Occipital lobe (tissue), 1 donor: ENCODE measurements at regions not wholly inside any gene's neighbourhood (a gene's known extent, or its start where the extent isn't known, plus 50 kb on each side); places are given as distances from the start of the nearest gene placed in this dataset.
"Not testable (repeated sequence)": the region's sequence is repeated elsewhere in the genome, so short reads cannot be mapped to it uniquely, and the experiment has no call there.

Experiments used
- DNase-seq: peaks from one replicate; lab custom pipeline; 2025; lab: John Stamatoyannopoulos, UW

GRCh38 chr7:119984247-119984646 is 288.7 kb upstream of the KCND2 start:
- no peak for DNase-seq

- DNase-seq: no peak
These were observed 284.6 kb upstream of the KCND2 start for GRCh38 chr7:119988401-119988800.

DNA sequence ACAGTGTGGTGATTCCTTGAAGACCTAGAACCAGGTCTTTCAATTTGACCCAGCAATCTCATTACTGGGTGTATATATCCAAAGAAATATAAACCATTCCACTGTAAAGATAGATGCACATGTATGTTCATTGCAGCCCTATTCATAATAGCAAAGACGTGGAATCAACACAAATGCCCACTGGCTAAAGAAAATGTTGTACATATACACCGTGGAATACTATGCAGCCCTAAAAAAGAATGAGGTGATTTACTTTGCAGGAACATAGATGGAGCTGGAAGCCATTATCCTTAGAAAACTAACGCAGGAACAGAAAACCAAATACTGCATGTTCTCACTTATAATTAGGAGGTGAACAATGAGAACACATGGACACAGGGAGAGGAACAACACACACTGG is 278.0 kb upstream of the KCND2 start:
- no peak for DNase-seq

DNA sequence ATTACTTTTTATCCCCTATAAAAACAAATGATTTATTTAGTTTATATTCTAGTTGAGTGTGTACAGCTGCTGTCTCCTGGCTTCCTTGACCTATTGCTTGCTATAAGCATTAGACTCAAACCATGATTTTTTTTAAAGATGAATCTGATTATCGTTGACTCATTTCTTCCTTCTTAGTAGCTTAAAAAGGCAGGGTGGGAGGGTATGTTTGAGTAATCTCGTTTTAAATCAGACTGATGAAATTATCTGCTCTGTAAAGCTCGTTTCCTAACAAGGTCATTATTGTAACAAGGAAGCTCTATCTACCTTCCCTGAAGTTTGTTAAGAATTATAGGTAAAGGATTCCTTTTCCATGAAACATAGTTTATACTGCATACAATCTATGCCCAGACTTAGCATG is 276.3 kb upstream of the KCND2 start:
- DNase-seq: no peak

DNA sequence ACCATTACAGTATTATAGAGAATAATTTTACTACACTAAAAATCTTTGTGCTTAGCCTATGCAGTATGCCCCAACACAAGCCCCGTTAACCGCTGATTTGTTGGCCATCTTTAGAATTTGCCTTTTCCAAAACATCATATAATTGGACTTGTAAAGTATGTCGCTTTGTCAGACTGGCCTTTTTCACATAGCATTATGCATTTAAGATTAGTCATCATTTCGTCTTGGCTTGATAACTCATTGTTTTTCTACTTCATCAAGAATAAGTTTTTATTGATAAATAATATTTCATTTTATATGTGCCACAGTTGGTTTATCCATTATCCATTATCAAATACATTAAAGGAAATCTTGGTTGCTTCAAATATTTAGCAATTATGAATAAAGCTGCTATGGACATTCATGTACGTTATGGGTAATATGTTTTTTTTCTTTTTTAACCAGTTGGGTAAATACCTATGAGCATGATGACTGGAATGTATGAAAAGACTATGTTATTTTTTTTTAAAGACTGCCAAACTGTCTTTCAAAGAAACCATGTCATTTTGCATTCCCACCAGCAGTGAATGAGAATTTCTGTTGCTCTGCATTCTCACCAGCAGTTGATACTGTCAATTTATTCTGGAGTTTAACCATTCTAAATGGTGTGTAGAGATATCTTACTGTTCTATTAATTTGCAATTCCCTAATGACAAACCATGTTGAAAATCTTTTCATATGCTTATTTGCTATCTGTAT is 273.1 kb upstream of the KCND2 start:
- DNase-seq: no peak

- no peak for DNase-seq
These were observed 267.3 kb upstream of the KCND2 start for GRCh38 chr7:120005720-120006119.

DNA sequence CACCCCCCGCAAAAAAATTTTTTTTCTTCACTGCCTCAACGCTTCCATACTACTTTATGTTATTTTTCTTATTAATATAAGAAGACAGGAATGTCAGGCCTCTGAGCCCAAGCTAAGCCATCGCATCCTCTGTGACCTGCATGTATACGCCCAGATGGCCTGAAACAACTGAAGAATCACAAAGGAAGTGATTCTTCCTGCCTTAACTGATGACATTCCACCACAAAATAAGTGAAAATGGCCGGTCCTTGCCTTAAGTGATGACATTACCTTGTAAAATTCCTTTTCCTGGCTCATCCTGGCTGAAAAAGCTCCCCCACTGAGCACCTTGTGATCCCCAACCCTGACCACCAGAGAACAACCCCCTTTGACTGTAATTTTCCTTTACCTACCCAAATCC is 258.7 kb upstream of the KCND2 start:
- DNase-seq: not testable (repeated sequence)

DNA sequence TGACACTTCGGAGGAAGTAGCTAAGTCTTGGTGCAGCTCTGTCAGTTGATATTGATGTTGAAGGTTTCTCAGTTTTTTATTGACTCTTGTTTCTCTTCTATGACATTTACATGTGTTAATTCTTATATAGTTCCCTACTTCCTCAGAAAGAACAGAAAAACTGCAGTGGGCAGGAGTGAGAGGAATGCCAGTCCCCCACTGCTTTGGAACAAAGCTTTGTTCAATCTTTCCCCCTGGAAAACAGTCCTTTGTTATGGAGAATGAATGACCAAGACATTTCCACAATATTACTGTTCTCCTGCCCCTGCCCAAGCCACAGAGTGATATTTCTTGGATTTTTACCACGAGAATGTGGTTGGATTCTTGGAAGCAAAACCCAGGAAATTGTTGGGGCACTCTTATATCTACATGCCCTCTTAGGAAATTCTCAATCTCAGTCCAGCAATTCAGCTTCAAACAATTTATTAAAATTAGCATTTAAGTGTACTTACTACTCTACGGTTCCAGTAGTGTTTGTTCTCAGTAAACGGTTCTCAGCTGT is 258.0 kb upstream of the KCND2 start:
- DNase-seq: no peak

GRCh38 chr7:120021085-120021484 is 251.9 kb upstream of the KCND2 start:
- DNase-seq: no peak

DNA sequence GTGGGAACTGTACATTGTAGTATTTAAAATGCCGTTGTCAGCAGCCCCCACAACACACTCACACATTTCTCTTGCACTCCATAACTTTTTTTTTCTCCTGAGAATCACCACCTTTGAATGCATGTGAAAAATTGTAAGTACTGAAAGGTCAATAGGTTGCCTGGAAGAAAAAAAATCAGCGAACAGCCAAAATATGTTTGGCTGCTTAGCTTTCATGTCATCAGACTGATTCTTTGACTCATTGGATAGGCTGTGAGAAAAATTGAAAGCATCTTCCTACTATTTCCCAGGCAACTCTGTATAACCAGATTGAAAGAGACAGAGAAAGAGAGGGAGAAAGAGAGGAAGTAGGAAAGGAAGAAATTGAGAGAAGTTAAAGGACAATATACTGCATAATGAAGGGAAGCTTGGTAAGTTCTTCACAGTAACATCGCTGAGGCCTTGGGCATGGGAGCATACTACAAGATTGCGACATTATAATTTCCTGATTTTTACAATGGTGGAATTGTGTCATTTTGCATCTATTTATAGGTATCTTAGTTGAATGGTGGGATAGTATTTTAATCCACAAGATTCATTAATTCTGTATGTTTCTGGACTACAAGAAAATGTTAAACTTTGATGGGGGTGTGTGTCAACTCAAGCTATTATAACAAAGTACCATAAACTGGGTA is 249.3 kb upstream of the KCND2 start:
- DNase-seq: no peak

- no peak for DNase-seq
These were observed 244.3 kb upstream of the KCND2 start for GRCh38 chr7:120028636-120029035.

DNA sequence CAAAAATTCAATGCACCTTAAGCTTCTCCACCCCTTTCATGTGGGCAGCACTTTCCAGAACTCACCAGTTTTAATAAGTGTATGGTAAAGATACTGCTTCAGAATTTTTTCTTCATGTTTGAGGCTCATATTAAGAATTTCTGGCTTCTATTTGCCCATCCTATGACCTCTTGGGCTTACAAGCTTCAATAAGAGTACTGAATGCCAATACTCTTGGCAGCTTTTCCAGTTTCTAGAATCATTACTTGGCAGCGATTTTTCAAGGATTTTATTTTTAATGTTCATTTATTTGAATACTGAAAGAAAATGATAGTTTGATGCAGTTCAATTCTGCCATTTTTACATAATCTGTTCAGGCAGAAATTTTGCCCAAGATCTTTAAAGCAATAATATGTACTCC is 242.1 kb upstream of the KCND2 start:
- DNase-seq: no peak

GRCh38 chr7:120033114-120033513 is 239.9 kb upstream of the KCND2 start:
- no peak for DNase-seq

DNA sequence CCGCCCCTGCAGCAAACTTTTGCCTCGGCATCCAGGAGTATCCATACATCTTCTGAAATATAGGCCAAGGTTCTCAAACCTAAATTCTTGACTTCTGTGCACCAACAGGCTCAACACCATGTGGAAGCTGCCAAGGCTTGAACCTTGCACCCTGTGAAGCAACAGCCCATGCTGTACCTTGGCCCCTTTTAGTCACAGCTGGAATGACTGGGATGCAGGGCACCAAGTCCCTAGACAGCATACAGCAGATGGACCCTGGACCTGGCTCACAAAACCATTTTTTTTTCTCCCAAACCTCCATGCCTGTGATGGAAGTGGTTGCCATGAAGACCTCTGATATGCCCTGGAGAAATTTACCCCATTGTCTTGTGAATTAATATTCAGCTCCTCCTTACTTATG is 233.8 kb upstream of the KCND2 start:
- no peak for DNase-seq

DNA sequence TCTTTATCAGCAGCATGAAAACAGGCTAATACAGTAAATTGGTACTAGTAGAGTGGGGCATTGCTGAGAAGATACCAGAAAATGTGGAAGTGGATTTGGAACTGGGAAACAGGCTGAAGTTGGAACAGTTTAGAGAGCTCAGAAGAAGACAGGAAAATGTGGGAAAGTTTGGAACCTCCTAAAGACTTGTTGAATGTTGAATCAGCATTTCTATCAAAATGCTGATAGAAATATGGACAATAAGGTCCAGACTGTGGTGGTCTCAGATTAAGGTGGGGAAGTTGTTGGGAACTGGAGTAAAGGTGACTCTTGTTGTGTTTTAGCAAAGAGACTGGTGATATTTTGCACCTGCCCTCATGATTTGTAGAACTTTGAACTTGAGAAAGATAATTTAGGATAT is 231.2 kb upstream of the KCND2 start:
- no peak for DNase-seq

GRCh38 chr7:120043250-120043649 is 229.7 kb upstream of the KCND2 start:
- no peak for DNase-seq

DNA sequence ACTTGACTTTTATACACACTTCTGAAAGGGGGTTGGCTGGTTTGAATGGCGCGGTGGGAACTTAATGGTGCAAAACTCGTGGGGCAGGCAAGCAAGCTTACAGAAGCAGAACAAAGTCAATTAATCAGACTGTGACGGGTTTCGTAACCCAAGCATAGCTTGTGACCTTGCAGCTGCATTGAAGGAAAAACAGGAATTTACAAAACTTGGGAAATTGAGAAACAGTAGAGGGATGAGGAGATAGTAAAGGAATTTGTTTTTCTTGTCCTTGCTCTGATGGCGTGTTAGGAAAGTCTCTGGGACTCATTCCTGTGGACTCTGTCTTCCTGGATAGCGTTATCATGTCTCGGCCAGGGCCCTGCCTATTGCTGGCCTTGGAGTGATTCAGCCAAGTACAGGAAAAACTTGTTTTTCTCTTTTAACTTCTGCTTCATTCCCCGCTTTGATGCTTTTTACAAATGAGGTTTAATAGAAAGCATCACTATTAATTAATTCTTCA is 220.0 kb upstream of the KCND2 start:
- DNase-seq: no peak

- no peak for DNase-seq
These were observed 219.5 kb upstream of the KCND2 start for GRCh38 chr7:120053390-120053961.

- no peak for DNase-seq
These were observed 218.4 kb upstream of the KCND2 start for GRCh38 chr7:120054376-120055100.

GRCh38 chr7:120055300-120055699 is 217.7 kb upstream of the KCND2 start:
- no peak for DNase-seq

- no peak for DNase-seq
These were observed 216.7 kb upstream of the KCND2 start for GRCh38 chr7:120056227-120056626.

GRCh38 chr7:120059641-120060040 is 213.3 kb upstream of the KCND2 start:
- DNase-seq: no peak
